Lung (tissue), 11 donors: ENCODE measurements at regions not wholly inside any gene's neighbourhood (a gene's known extent, or its start where the extent isn't known, plus 50 kb on each side); places are given as distances from the start of the nearest gene placed in this dataset.

Source experiments
- ATAC-seq: fragments of 200-7000 bp; cut with Tn5 transposase; one replicate; pipeline ENCODE4 v1.9.1; 2020; ENCODE audit warnings: moderate number of reproducible peaks; ENCODE audit not compliant: insufficient read depth, low FRiP score
- DNase-seq, 3 donors: peaks; one replicate each; pipeline ENCODE4 v3.0.0-alpha.2; 2013 to 2017
- H3K27ac ChIP-seq, 2 donors: one replicate each; pipeline ENCODE4 v1.5.1; 2013; ENCODE audit warnings: mild to moderate bottlenecking in 2 of 2, moderate library complexity in 2 of 2, control low read depth in 1 of 2, inconsistent platforms in 1 of 2, low read depth in 1 of 2, low read length in 1 of 2
- H3K27me3 ChIP-seq, 3 donors: one replicate each; pipeline ENCODE4 v1.5.1; 2013; ENCODE audit warnings: low read length in 2 of 3; ENCODE audit not compliant: control insufficient read depth in 3 of 3, insufficient read depth in 3 of 3
- H3K36me3 ChIP-seq, 4 donors: one replicate each; pipeline ENCODE4 v1.5.1; 2013; ENCODE audit warnings: low read length in 4 of 4, mild to moderate bottlenecking in 1 of 4, moderate library complexity in 1 of 4; ENCODE audit not compliant: control insufficient read depth in 4 of 4, insufficient read depth in 4 of 4
- H3K4me1 ChIP-seq, 5 donors: one replicate each; pipeline ENCODE4 v1.5.1; 2013; ENCODE audit warnings: low read length in 5 of 5, mild to moderate bottlenecking in 2 of 5, moderate library complexity in 1 of 5; ENCODE audit not compliant: control insufficient read depth in 5 of 5, insufficient read depth in 5 of 5
- H3K4me3 ChIP-seq: one replicate; pipeline ENCODE4 v1.5.1; 2013; ENCODE audit warnings: mild to moderate bottlenecking, control low read depth, moderate library complexity
- H3K9ac ChIP-seq, 2 donors: one replicate each; pipeline ENCODE4 v1.5.1; 2013; ENCODE audit warnings: low read length in 2 of 2, control low read depth in 1 of 2; ENCODE audit not compliant: insufficient read depth in 1 of 2
- H3K9me3 ChIP-seq, 4 donors: one replicate each; pipeline ENCODE4 v1.5.1; 2013; ENCODE audit warnings: low read length in 3 of 4, mild to moderate bottlenecking in 1 of 4, moderate library complexity in 1 of 4; ENCODE audit not compliant: control insufficient read depth in 4 of 4, insufficient read depth in 3 of 4
- WGBS, 2 donors: extraction: QIAGEN DNeasy Blood & Tissue Kit; methylation state at CpG; one replicate each; pipeline ENCODE4 v1.1.7; 2013; 5-methylcytosine and 5-hydroxymethylcytosine counted together
- TF ChIP-seq, protein P1 (sequence below): IDR thresholded peaks from 2 replicates; pipeline ENCODE4 v1.5.1; 2012; ENCODE audit warnings: mild to moderate bottlenecking; ENCODE audit errors: control extremely low read depth, extremely low read depth
- donor health status: control.
- donor health status: control.
- donor health status: Bipolar disorder and iron deficiency.
- donor health status: healthy.
- donor health status: DM: yes; HTN: yes; CAD: no.

GRCh38 chr2:21318263-21318662 is 194.5 kb downstream of the TDRD15 start:
- H3K9me3 ChIP-seq: no peaks in the 10 kb centered on the region
- peaks cover 0 to 2% (median 0%) of the 10 kb centered on the region in 3 donors for H3K27me3 ChIP-seq
- ATAC-seq (no peak), DNase-seq (no peak)
- H3K27ac ChIP-seq: no peak overlapping the region
- H3K9ac ChIP-seq: no peak overlapping the region
- H3K4me3 ChIP-seq: no peak overlapping the region
- no peaks in the 10 kb centered on the region for H3K36me3 ChIP-seq
- 84 to 89% methylated on average over 2 of the region's 2 CpGs for WGBS, 2 donors
- TF ChIP-seq, protein P1, sequence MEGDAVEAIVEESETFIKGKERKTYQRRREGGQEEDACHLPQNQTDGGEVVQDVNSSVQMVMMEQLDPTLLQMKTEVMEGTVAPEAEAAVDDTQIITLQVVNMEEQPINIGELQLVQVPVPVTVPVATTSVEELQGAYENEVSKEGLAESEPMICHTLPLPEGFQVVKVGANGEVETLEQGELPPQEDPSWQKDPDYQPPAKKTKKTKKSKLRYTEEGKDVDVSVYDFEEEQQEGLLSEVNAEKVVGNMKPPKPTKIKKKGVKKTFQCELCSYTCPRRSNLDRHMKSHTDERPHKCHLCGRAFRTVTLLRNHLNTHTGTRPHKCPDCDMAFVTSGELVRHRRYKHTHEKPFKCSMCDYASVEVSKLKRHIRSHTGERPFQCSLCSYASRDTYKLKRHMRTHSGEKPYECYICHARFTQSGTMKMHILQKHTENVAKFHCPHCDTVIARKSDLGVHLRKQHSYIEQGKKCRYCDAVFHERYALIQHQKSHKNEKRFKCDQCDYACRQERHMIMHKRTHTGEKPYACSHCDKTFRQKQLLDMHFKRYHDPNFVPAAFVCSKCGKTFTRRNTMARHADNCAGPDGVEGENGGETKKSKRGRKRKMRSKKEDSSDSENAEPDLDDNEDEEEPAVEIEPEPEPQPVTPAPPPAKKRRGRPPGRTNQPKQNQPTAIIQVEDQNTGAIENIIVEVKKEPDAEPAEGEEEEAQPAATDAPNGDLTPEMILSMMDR: no peak
- no peaks in the 10 kb centered on the region for H3K4me1 ChIP-seq

DNA sequence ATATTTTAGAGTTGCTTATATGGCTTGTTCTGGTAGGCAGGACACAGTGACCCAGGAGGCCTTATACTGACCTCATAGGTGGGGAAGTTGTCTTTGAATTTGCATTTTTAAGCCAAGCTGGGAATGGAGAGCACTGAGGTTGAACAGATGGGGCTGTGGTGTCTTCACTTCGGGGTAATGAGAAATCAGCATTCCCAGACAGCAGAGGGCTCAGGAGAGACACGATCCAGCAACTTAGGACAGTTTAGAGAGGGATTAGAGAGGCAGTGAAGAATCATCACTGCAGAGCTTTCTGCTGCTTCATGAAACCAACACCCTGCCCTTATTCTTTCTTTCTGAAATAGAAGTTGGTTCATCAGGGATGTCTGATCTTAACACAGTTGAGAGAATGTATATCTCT is 202.4 kb downstream of the TDRD15 start:
- Histone ChIP-seq H3K9ac (no peak overlapping the region), H3K36me3 (no peaks in the 10 kb centered on the region), H3K27me3 (no peaks in the 10 kb centered on the region), H3K4me1 (no peaks in the 10 kb centered on the region), H3K9me3 (no peaks in the 10 kb centered on the region), H3K4me3 (no peak overlapping the region), H3K27ac (no peak overlapping the region)
- no peak for ATAC-seq
- TF ChIP-seq, protein P1: no peak
- peak in 1 of 3 donors; percentile 25 for DNase-seq
- WGBS, 2 donors: 57% methylated on average over 2 of the region's 2 CpGs

GRCh38 chr2:21328177-21328576 is 204.4 kb downstream of the TDRD15 start:
- Histone ChIP-seq H3K9me3 (no peaks in the 10 kb centered on the region), H3K9ac (no peak overlapping the region), H3K4me3 (no peak overlapping the region), H3K27ac (no peak overlapping the region), H3K27me3 (no peaks in the 10 kb centered on the region), H3K36me3 (no peaks in the 10 kb centered on the region), H3K4me1 (no peaks in the 10 kb centered on the region)
- DNase-seq (no peak), ATAC-seq (no peak)
- 64 to 81% methylated on average over 4 of the region's 4 CpGs for WGBS, 2 donors
- TF ChIP-seq, protein P1: no peak

GRCh38 chr2:21330786-21331391 is 207.1 kb downstream of the TDRD15 start:
- Histone ChIP-seq H3K36me3 (no peaks in the 10 kb centered on the region), H3K4me3 (no peak overlapping the region), H3K27me3 (no peaks in the 10 kb centered on the region), H3K9me3 (no peaks in the 10 kb centered on the region), H3K9ac (no peak overlapping the region), H3K27ac (peak overlapping the region in 1 of 2 donors; percentile 63), H3K4me1 (no peaks in the 10 kb centered on the region)
- WGBS, 2 donors: 50 to 65% methylated on average over 5 of the region's 5 CpGs
- DNase-seq: no peak
- ATAC-seq: no peak
- TF ChIP-seq, protein P1: no peak
